GM18502 (cell line): ENCODE measurements at regions not wholly inside any gene's neighbourhood (a gene's known extent, or its start where the extent isn't known, plus 50 kb on each side); places are given as distances from the start of the nearest gene placed in this dataset.
"Not testable (repeated sequence)": the region's sequence is repeated elsewhere in the genome, so short reads cannot be mapped to it uniquely, and the experiment has no call there.

ENCODE experiments used
- ATAC-seq: cut with Tn5 transposase; IDR thresholded peaks from one replicate; pipeline ENCODE4 v1.9.1; 2021; ENCODE audit warnings: mild to moderate bottlenecking; ENCODE audit not compliant: unreplicated experiment, poor library complexity

GRCh38 chr3:103513003-103513402 is 1078.2 kb downstream of the ZPLD1 start:
- no peak for ATAC-seq

GRCh38 chr3:103515116-103515515 is 1080.3 kb downstream of the ZPLD1 start:
- no peak for ATAC-seq

DNA sequence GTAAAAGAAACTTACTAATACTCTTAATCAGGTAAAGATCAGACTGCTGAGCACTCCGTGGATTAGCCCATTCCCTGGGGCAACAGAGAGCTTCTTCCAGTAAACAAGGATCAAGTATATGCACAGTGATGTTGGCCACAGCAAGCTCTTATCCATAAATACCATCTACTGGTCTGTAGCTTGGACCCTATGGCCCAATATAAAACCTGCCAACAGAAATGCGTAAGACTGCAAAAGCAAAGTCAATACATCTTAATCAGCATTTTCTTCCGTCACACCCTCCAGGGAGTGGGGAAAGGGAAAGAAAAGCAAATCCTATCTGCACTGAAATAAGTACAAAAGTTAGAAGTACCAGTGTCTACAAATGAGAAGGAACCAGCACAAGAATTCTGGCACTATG is 1082.1 kb downstream of the ZPLD1 start:
- no peak for ATAC-seq

DNA sequence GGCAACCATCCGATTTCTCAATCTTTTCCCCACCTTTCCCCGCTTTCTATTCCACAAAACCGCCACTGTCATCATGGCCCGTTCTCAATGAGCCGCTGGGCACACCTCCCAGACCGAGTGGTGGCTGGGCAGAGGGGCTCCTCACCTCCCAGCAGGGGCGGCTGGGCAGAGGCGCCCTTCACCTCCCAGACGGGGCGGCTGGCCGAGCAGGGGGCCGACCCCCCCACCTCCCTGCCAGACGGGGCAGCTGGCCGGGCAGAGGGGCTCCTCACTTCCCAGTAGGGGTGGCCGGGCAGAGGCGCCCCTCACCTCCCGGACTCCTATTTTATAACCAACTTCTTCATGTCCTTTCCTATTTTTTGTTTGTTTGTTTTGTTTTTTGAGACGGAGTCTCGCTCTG is 1096.5 kb downstream of the ZPLD1 start:
- ATAC-seq, result not testable (repeated sequence)

GRCh38 chr3:103532986-103533385 is 1098.2 kb downstream of the ZPLD1 start:
- ATAC-seq, result no peak

GRCh38 chr3:103554451-103554850 is 1119.6 kb downstream of the ZPLD1 start:
- ATAC-seq, result no peak

- not testable (repeated sequence) for ATAC-seq
Observed at GRCh38 chr3:103564116-103564515, 1129.3 kb downstream of the ZPLD1 start.

GRCh38 chr3:103585809-103586208 is 1151.0 kb downstream of the ZPLD1 start:
- no peak for ATAC-seq

DNA sequence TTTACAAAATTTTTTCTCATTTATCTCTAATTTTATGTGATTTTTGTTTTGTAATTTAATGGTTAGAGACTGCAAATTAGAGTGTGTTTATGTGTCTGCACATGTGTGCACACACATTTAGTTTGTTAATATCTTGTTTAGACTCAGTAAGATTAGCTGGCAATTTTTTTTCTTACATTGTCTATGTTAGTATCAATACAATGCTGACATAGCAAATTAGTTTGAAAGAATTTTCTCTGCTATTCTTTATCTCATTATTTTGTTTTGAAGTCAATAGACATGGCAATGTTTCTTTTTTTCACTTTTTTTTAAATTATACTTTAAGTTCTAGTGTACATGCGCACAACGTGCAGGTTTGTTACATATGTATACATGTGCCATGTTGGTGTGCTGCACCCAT is 1155.0 kb downstream of the ZPLD1 start:
- ATAC-seq, result no peak

- ATAC-seq, result no peak
Observed at GRCh38 chr3:103600844-103601243, 1166.0 kb downstream of the ZPLD1 start.

GRCh38 chr3:103601666-103602065 is 1166.9 kb downstream of the ZPLD1 start:
- no peak for ATAC-seq

GRCh38 chr3:103609472-103609871 is 1174.7 kb downstream of the ZPLD1 start:
- ATAC-seq, result no peak

DNA sequence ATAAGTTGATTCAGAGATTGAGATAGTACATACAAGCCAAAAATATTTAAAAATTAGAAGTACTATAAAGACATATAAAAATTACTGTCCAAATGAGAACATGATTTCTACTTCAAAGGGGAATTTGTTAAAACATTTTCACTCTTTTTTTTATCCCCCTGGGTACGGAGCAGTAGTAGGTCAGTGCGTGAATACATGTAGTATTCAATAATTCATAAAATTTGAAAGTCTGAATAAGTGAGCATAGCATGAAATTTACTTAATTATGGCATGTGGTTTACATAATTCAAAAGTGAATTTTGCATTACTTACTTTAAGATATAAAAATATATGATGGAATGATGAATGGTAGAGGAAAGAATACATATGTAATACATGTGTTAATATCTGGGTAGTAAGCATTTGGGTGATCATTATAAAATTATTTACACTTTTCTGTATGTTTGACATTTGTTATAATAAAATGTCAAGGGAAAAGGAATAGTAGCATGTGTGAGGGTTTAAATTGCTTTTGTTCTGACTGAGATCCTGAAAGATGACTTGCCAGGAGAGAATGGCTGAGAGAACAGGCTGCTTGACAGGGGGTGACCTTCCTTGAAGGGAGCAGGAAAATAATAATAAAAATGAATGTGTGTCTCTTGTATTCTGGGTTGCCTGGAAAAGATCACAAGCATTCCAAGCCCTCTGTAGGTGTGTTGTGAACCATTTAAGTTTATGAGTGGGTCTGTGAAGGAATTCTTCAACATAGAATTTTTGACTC is 1178.8 kb downstream of the ZPLD1 start:
- ATAC-seq, result no peak

DNA sequence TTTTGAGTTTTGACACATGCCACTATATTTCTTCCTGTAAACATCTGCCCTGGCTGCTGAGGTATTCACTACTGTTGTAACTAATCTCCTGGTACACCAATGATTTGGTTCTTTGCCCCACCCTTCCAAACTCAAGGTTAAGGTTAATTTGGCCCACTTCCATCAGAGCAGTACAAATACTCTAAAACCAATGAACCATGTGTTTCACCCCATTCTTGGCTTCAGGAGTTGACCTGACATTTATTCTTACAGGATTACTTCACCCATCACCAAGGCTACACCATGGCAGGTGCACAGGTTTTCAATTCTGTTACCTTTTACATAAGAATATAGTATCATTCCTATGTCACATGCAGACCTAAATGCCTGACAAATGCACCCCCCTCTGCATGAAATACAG is 1179.9 kb downstream of the ZPLD1 start:
- ATAC-seq, result no peak

GRCh38 chr3:103617961-103618360 is 1183.1 kb downstream of the ZPLD1 start:
- no peak for ATAC-seq

DNA sequence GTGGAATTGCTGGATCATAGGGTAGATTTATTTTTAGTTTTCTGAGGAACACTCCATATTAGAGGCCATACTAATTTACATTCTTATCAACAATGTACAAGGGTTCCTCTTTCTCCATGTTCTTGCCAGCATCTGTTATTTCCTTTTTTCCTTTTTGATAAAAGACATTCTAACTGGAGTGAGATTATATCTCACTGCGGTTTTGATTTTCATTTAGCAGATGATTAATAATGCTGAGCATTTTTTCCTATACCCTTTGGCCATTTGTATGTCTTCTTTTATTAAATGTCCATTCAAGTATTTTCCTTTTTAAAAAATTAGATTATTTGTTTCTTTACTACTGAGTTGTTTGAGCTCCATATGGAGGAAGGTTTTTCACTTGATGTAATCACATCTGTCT is 1189.5 kb downstream of the ZPLD1 start:
- no peak for ATAC-seq

DNA sequence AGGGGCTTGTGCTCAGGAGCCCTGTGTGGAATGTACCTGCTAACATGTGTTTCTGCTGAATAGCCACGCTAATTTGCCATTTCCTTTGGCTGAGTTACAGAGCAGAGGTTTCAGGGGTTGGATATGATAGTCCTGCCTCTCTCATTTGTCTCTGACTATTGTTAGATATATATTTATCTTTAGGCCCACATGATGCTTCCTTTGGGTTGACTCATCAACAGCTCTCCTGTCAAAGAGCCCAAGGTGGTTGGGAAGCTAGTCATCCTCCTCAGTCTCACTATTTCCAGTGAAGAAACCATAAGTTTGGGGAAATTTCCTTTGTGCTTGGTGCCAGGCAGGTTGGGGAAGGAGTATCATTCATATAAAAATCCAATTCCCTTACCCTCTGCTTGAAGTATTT is 1194.6 kb downstream of the ZPLD1 start:
- no peak for ATAC-seq

DNA sequence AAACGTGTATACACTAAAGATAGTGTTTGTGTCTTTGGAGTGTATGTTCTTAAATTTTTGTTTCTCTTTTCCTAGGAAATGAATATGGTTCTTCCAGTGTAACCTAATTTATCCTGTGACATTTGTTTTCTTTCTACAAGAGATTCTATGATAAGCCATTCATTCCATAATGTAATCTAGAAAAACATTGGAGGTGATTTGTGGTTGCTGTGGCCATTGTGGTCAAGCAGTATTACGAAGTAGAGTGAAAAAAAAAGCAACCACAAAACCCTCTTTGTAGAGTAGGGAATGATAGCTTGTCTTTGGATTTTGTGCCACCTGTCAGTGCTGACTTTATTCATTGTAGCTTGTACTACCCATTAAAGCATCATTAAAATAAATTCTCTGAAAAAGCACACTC is 1209.6 kb downstream of the ZPLD1 start:
- no peak for ATAC-seq

DNA sequence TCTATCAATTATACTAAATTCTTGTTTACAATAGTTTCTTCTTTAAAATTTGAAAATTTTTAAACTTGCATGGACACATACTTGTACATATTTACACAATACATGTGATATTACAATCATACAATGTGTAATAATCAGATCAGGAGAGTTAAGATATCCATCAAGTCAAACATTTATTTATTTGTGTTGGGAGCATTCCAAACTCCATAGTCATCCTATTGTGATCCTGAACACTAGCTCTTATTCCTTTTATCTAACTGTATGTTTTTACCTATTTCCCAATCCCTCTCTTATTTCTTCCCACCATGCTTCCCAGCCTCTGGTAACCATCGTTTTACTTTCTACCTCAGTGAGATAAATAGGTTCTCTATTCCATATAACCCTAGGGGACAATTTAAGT is 1219.2 kb downstream of the ZPLD1 start:
- ATAC-seq, result no peak

GRCh38 chr3:103657756-103658155 is 1222.9 kb downstream of the ZPLD1 start:
- no peak for ATAC-seq

DNA sequence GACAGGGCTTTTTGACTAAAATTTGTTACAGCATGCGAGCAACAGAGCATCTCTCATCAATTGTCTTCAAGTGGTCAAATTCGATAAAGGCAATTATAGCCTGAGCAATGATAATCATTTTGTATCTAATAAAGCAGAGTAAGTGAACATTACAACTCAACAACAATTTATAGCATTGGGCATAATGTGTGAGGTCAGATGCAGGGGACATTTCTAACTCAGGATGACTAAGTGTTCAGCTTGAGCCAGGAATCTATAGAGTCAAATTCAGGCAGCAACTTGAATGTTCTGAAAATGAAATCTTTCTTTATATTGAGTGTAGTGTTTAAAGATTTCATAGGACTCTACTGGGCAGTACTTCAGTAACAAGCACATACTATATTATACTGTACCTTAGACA is 1226.0 kb downstream of the ZPLD1 start:
- ATAC-seq, result no peak

GRCh38 chr3:103662591-103662990 is 1227.8 kb downstream of the ZPLD1 start:
- ATAC-seq, result no peak

DNA sequence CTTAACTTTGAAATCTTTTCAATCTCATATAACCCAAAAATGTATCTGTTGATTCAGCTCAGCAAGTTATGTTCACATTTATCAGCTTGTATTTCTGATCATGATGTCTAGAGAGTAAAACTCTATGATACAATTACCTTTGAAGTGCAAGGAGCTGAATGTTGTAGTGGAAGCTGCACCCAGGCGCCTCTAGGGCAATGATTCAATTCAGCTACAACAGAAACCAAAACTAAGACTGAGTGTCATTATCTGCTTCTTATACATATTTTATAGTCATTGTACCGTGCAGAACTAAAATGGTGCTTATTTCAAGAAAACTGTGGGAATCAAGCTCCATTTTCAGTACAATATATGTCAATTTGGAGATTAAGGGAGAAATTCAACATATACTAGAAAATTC is 1237.5 kb downstream of the ZPLD1 start:
- ATAC-seq, result no peak
